GM12872 (cell line): ENCODE measurements at regions not wholly inside any gene's neighbourhood (a gene's known extent, or its start where the extent isn't known, plus 50 kb on each side); places are given as distances from the start of the nearest gene placed in this dataset.

ENCODE experiments used
- CTCF ChIP-seq: IDR thresholded peaks from 3 replicates; pipeline ENCODE4 v1.5.1; 2011; ENCODE audit warnings: low read depth, mild to moderate bottlenecking, low read length, moderate library complexity; ENCODE audit not compliant: insufficient read depth

- no peak for TF ChIP-seq CTCF
Measured at GRCh38 chr2:138293549-138293948, 208.0 kb upstream of the SPOPL start.

GRCh38 chr2:138294451-138294850 lies 207.1 kb upstream of the SPOPL start:
- TF ChIP-seq CTCF = no peak

GRCh38 chr2:138296365-138296764 lies 205.2 kb upstream of the SPOPL start:
- TF ChIP-seq CTCF = no peak

- TF ChIP-seq CTCF = no peak
Measured at GRCh38 chr2:138298120-138298814, 203.3 kb upstream of the SPOPL start.

GRCh38 chr2:138298900-138299299 lies 202.7 kb upstream of the SPOPL start:
- TF ChIP-seq CTCF = no peak

- no peak for TF ChIP-seq CTCF
Measured at GRCh38 chr2:138306626-138307025, 194.9 kb upstream of the SPOPL start.

GRCh38 chr2:138307099-138307498 lies 194.5 kb upstream of the SPOPL start:
- TF ChIP-seq CTCF = no peak

GRCh38 chr2:138309760-138310159 lies 191.8 kb upstream of the SPOPL start:
- no peak for TF ChIP-seq CTCF
